ENCODE measurements at regions not wholly inside any gene's neighbourhood (a gene's known extent, or its start where the extent isn't known, plus 50 kb on each side); places are given as distances from the start of the nearest gene placed in this dataset.

- Histone ChIP-seq H3K4me3 (ENCODE audit: low read depth in 1 of 2, low read length in 2 of 2) (no peak overlapping the region), H3K27me3 (ENCODE audit: low read depth, low read length) (no peaks in the 10 kb centered on the region), H3K36me3 (ENCODE audit: control insufficient read depth in 1 of 2, insufficient read depth in 2 of 2, low read length in 2 of 2) (no peaks in the 10 kb centered on the region), H3K4me1 (ENCODE audit: control insufficient read depth in 1 of 2, insufficient read depth in 2 of 2, low read length in 2 of 2) (no peaks in the 10 kb centered on the region), H3K9me3 (ENCODE audit: control insufficient read depth in 1 of 2, low read length in 2 of 2) (peaks cover 0 to 4% of the 10 kb centered on the region in 2 donors), H3K27ac (ENCODE audit: low read length) (no peak overlapping the region)
Observed at GRCh38 chr14:97697772-97698171, 900.6 kb downstream of the VRK1 start.

DNA sequence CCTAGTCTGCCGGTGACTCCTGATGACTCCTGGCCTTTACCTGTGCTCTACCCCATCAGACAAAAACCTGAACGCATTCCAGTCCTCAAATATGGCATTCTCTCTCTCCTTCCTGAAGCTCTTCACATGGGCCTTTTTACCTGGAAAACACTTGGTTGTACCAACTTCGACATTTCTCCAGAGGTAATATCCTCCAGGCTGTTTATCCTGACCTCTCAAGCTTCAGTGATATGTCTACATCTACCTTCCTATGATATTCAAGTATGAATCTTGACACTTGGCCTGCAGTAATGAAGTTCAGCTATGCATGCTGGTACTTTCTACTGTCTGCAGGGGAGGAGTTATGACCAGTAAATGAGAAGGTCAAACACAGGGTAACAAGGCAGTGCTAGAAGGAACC lies 901.8 kb downstream of the VRK1 start:
- Histone ChIP-seq H3K27ac (ENCODE audit: low read length) (no peak overlapping the region), H3K27me3 (ENCODE audit: low read depth, low read length) (no peaks in the 10 kb centered on the region), H3K36me3 (ENCODE audit: control insufficient read depth in 1 of 2, insufficient read depth in 2 of 2, low read length in 2 of 2) (no peaks in the 10 kb centered on the region), H3K9me3 (ENCODE audit: control insufficient read depth in 1 of 2, low read length in 2 of 2) (peaks cover 0 to 4% of the 10 kb centered on the region in 2 donors), H3K4me1 (ENCODE audit: control insufficient read depth in 1 of 2, insufficient read depth in 2 of 2, low read length in 2 of 2) (no peaks in the 10 kb centered on the region), H3K4me3 (ENCODE audit: low read depth in 1 of 2, low read length in 2 of 2) (no peak overlapping the region)

DNA sequence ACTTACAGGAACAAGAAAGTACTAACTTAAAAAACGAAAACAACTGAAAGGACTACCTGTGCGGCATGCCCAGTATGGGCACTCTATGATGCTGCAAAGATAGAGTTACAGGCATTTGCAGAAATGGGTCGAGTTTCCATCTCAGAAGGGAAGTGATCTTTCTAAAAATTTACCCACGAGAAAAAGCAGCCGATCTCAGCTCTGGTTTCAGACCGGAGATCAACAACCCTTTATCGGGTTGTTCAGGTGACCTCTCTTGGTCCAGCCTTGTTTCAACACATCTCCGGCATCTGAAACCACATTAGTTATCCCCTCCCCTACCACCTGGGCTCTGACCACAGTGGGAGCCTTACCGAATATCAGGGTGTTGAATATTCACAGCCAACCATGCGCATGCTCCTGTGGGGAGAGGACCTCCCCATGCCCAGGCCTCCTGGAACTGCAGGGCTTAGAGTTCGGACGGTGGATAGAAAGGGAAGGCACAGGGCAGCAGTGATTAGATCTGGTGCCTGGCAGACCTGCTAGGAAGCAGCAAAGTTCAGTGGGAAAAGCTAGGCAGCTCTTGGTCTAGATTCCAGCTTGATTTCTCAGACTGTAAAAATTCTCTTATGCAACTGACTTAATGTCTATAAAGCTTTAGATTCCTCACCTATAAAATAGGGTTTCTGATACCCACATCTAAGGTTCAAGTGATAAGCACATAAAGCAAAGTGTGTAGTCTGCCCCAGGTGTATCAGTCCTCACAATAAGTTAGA lies 906.0 kb downstream of the VRK1 start:
- Histone ChIP-seq H3K27ac (ENCODE audit: low read length) (no peak overlapping the region), H3K4me1 (ENCODE audit: control insufficient read depth in 1 of 2, insufficient read depth in 2 of 2, low read length in 2 of 2) (no peaks in the 10 kb centered on the region), H3K9me3 (ENCODE audit: control insufficient read depth in 1 of 2, low read length in 2 of 2) (peaks cover 0 to 4% of the 10 kb centered on the region in 2 donors), H3K4me3 (ENCODE audit: low read depth in 1 of 2, low read length in 2 of 2) (no peak overlapping the region), H3K36me3 (ENCODE audit: control insufficient read depth in 1 of 2, insufficient read depth in 2 of 2, low read length in 2 of 2) (no peaks in the 10 kb centered on the region), H3K27me3 (ENCODE audit: low read depth, low read length) (no peaks in the 10 kb centered on the region)

DNA sequence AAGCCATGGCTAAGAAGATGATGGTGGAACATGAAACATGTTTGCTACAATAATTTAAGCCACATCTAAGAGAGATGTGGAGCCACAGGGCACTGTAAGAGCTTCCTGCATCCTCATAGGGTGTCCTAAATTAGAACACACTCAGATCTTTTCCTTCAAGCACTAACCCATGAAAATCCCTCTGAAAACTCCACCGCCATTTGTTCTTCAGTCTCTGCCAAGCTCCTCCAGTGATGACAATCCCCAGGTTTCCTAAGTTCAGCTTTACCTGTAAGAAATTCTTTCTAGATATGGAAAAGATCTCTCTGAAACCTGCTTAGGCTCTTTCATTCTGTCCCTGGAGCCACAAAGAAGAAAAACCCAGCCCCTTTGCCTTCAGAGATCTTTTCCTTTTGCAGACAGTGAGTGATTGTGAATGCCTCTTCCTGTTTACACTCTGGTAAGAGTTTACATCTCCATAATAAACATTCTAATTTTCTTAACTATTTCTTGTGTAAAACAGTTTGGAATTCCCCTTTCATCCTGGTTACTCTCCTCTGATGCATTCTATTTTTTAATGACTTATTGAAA lies 907.2 kb downstream of the VRK1 start:
- Histone ChIP-seq H3K4me1 (ENCODE audit: control insufficient read depth in 1 of 2, insufficient read depth in 2 of 2, low read length in 2 of 2) (no peaks in the 10 kb centered on the region), H3K27ac (ENCODE audit: low read length) (no peak overlapping the region), H3K36me3 (ENCODE audit: control insufficient read depth in 1 of 2, insufficient read depth in 2 of 2, low read length in 2 of 2) (no peaks in the 10 kb centered on the region), H3K9me3 (ENCODE audit: control insufficient read depth in 1 of 2, low read length in 2 of 2) (peaks cover 0 to 3% of the 10 kb centered on the region in 2 donors), H3K4me3 (ENCODE audit: low read depth in 1 of 2, low read length in 2 of 2) (no peak overlapping the region), H3K27me3 (ENCODE audit: low read depth, low read length) (no peaks in the 10 kb centered on the region)

GRCh38 chr14:97705107-97705506 lies 907.9 kb downstream of the VRK1 start:
- no peak overlapping the region for H3K4me3 ChIP-seq (ENCODE audit: low read depth in 1 of 2, low read length in 2 of 2)
- no peaks in the 10 kb centered on the region for H3K4me1 ChIP-seq (ENCODE audit: control insufficient read depth in 1 of 2, insufficient read depth in 2 of 2, low read length in 2 of 2)
- no peaks in the 10 kb centered on the region for H3K9me3 ChIP-seq (ENCODE audit: control insufficient read depth in 1 of 2, low read length in 2 of 2)
- no peak overlapping the region for H3K27ac ChIP-seq (ENCODE audit: low read length)
- H3K27me3 ChIP-seq (ENCODE audit: low read depth, low read length): no peaks in the 10 kb centered on the region
- H3K36me3 ChIP-seq (ENCODE audit: control insufficient read depth in 1 of 2, insufficient read depth in 2 of 2, low read length in 2 of 2): no peaks in the 10 kb centered on the region

DNA sequence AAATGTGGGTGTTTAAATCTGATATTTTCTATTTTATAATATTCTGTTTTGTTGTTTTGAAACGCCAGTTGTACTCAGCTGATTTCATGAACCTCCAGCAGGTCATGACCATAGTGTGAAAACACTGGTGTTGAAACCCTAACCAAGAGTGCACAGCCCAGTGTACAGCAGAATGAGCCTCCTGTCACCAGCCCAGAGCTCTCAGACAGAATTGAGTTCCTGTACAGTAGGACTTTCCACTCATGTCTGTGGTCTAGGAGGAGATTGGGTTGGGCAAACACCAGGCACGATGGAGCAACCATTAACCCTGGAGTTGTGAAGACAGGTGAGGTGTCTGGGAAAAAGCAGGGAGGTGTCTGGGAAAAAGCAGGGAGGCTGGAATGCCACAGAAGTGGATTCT lies 908.8 kb downstream of the VRK1 start:
- Histone ChIP-seq H3K36me3 (ENCODE audit: control insufficient read depth in 1 of 2, insufficient read depth in 2 of 2, low read length in 2 of 2) (no peaks in the 10 kb centered on the region), H3K9me3 (ENCODE audit: control insufficient read depth in 1 of 2, low read length in 2 of 2) (no peaks in the 10 kb centered on the region), H3K27me3 (ENCODE audit: low read depth, low read length) (no peaks in the 10 kb centered on the region), H3K27ac (ENCODE audit: low read length) (no peak overlapping the region), H3K4me1 (ENCODE audit: control insufficient read depth in 1 of 2, insufficient read depth in 2 of 2, low read length in 2 of 2) (no peaks in the 10 kb centered on the region), H3K4me3 (ENCODE audit: low read depth in 1 of 2, low read length in 2 of 2) (no peak overlapping the region)

DNA sequence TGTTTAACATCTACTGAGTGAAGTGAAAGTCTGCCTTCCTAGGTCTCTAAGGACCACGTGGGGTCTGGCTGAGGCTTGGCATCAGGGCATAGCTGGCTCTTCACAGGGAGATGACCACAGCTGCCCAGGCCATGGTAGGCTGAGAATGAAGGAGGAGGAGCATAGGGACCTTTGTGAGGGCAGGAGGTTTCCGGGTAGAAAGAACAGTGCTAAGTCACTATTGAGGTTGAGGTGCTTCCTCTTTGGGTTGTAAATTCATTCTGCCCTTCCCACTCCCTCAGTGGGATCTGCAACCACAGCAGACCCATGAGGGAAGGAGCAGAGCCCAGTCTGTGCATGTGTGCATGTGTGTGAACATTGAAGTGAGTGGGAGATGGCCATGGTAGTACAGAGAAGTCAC lies 909.6 kb downstream of the VRK1 start:
- H3K27me3 ChIP-seq (ENCODE audit: low read depth, low read length): no peaks in the 10 kb centered on the region
- no peaks in the 10 kb centered on the region for H3K9me3 ChIP-seq (ENCODE audit: control insufficient read depth in 1 of 2, low read length in 2 of 2)
- no peak overlapping the region for H3K27ac ChIP-seq (ENCODE audit: low read length)
- H3K4me1 ChIP-seq (ENCODE audit: control insufficient read depth in 1 of 2, insufficient read depth in 2 of 2, low read length in 2 of 2): no peaks in the 10 kb centered on the region
- no peaks in the 10 kb centered on the region for H3K36me3 ChIP-seq (ENCODE audit: control insufficient read depth in 1 of 2, insufficient read depth in 2 of 2, low read length in 2 of 2)
- no peak overlapping the region for H3K4me3 ChIP-seq (ENCODE audit: low read depth in 1 of 2, low read length in 2 of 2)

DNA sequence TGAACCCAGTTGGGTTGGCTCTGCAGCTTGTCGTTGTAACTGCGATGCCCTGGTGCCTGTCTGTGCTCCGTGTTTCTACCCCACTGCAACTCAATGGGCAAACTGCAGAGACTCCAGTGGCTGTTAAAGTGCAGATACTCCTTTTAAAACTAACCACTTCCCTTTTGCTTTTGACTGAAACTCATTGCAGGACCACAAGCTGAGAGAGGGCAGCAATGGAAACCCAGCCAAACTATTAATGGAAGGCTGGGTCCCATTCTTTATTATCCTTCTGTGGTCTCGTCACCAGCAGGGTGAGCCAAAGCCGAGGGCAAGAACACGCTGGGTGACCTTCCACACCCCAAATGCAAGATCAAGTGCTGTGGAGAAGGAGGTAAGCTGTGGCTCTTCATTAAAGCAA lies 910.4 kb downstream of the VRK1 start:
- no peaks in the 10 kb centered on the region for H3K9me3 ChIP-seq (ENCODE audit: control insufficient read depth in 1 of 2, low read length in 2 of 2)
- no peaks in the 10 kb centered on the region for H3K36me3 ChIP-seq (ENCODE audit: control insufficient read depth in 1 of 2, insufficient read depth in 2 of 2, low read length in 2 of 2)
- no peaks in the 10 kb centered on the region for H3K4me1 ChIP-seq (ENCODE audit: control insufficient read depth in 1 of 2, insufficient read depth in 2 of 2, low read length in 2 of 2)
- H3K27ac ChIP-seq (ENCODE audit: low read length): no peak overlapping the region
- H3K4me3 ChIP-seq (ENCODE audit: low read depth in 1 of 2, low read length in 2 of 2): no peak overlapping the region
- no peaks in the 10 kb centered on the region for H3K27me3 ChIP-seq (ENCODE audit: low read depth, low read length)

DNA sequence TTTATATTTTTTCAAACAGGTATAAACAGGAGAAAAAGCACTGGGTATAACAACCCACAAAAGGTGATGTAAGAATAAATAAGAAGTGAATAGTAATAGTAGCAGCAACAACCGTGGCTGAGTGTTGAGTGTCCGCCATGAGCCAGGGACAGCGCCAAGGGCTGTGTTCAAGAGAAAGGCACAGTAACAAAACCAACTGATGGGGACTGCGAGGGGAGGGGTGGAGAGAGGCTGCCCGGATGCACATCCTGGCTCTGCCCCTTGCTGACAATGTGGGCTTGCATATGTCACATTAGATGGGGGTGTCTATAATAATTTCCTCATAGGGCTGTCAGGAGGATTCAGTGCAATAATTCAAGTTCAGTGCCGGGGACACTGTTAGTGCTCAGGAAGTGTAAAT lies 912.4 kb downstream of the VRK1 start:
- no peaks in the 10 kb centered on the region for H3K4me1 ChIP-seq (ENCODE audit: control insufficient read depth in 1 of 2, insufficient read depth in 2 of 2, low read length in 2 of 2)

DNA sequence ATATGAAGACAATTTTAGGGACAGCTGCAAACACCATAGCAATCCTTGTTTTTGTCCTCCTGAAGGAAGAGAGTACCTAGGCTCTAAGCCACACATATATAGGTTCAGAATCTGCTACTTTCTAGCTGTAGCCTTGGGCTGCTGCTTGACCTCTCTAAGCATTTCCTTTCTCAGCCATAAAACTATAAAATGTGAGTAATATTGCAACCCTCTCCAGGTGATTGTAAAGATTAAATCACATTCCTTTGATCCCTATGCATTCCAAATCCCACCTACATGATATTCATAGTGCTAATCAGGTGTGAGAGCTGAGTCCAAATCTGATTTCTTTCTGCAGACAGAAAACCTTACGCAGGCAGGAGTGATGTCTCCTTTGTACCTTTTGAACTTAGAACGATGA lies 913.5 kb downstream of the VRK1 start:
- Histone ChIP-seq H3K27me3 (ENCODE audit: low read depth, low read length) (no peaks in the 10 kb centered on the region), H3K36me3 (ENCODE audit: control insufficient read depth in 1 of 2, insufficient read depth in 2 of 2, low read length in 2 of 2) (no peaks in the 10 kb centered on the region), H3K4me1 (ENCODE audit: control insufficient read depth in 1 of 2, insufficient read depth in 2 of 2, low read length in 2 of 2) (no peaks in the 10 kb centered on the region), H3K9me3 (ENCODE audit: control insufficient read depth in 1 of 2, low read length in 2 of 2) (no peaks in the 10 kb centered on the region), H3K4me3 (ENCODE audit: low read depth in 1 of 2, low read length in 2 of 2) (no peak overlapping the region), H3K27ac (ENCODE audit: low read length) (no peak overlapping the region)

More for the DNA sequence above, 912.4 kb downstream of the VRK1 start:
- Histone ChIP-seq H3K4me3 (ENCODE audit: low read depth in 1 of 2, low read length in 2 of 2) (no peak overlapping the region), H3K27ac (ENCODE audit: low read length) (no peak overlapping the region), H3K9me3 (ENCODE audit: control insufficient read depth in 1 of 2, low read length in 2 of 2) (no peaks in the 10 kb centered on the region), H3K36me3 (ENCODE audit: control insufficient read depth in 1 of 2, insufficient read depth in 2 of 2, low read length in 2 of 2) (no peaks in the 10 kb centered on the region), H3K27me3 (ENCODE audit: low read depth, low read length) (no peaks in the 10 kb centered on the region)

- H3K36me3 ChIP-seq (ENCODE audit: control insufficient read depth in 1 of 2, insufficient read depth in 2 of 2, low read length in 2 of 2): no peaks in the 10 kb centered on the region
- H3K9me3 ChIP-seq (ENCODE audit: control insufficient read depth in 1 of 2, low read length in 2 of 2): no peaks in the 10 kb centered on the region
- no peaks in the 10 kb centered on the region for H3K4me1 ChIP-seq (ENCODE audit: control insufficient read depth in 1 of 2, insufficient read depth in 2 of 2, low read length in 2 of 2)
- no peaks in the 10 kb centered on the region for H3K27me3 ChIP-seq (ENCODE audit: low read depth, low read length)
- H3K4me3 ChIP-seq (ENCODE audit: low read depth in 1 of 2, low read length in 2 of 2): no peak overlapping the region
- H3K27ac ChIP-seq (ENCODE audit: low read length): no peak overlapping the region
Observed at GRCh38 chr14:97712471-97712870, 915.3 kb downstream of the VRK1 start.

GRCh38 chr14:97713023-97713422 lies 915.8 kb downstream of the VRK1 start:
- H3K4me1 ChIP-seq (ENCODE audit: control insufficient read depth in 1 of 2, insufficient read depth in 2 of 2, low read length in 2 of 2): no peaks in the 10 kb centered on the region
- no peaks in the 10 kb centered on the region for H3K9me3 ChIP-seq (ENCODE audit: control insufficient read depth in 1 of 2, low read length in 2 of 2)
- H3K27me3 ChIP-seq (ENCODE audit: low read depth, low read length): no peaks in the 10 kb centered on the region
- no peaks in the 10 kb centered on the region for H3K36me3 ChIP-seq (ENCODE audit: control insufficient read depth in 1 of 2, insufficient read depth in 2 of 2, low read length in 2 of 2)
- no peak overlapping the region for H3K27ac ChIP-seq (ENCODE audit: low read length)
- no peak overlapping the region for H3K4me3 ChIP-seq (ENCODE audit: low read depth in 1 of 2, low read length in 2 of 2)

All from muscle layer of duodenum (tissue), 2 donors.